ENCODE measurements at regions not wholly inside any gene's neighbourhood (a gene's known extent, or its start where the extent isn't known, plus 50 kb on each side); places are given as distances from the start of the nearest gene placed in this dataset.
"Not testable (repeated sequence)": the region's sequence is repeated elsewhere in the genome, so short reads cannot be mapped to it uniquely, and the experiment has no call there.

DNA sequence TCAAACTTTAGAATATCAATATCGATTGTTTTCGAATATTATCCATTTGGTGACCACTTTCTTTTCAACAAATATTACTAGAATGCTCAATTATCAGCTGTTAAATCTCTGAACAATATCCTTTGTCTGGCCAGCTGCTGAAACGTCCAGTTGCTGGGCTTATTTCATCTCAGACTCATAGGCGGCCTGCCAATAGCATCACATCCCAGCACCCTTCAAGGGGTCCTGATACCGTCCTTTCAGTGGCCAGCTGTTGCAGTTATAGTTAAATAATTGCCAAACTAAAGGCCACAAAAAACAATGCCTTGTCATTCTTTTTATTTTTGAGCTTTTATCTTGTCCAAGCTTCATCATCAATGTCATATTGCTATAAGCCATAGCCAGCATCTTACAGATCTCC, 1006.8 kb upstream of the MANEA start:
- Histone ChIP-seq H3K4me1 (ENCODE audit: control insufficient read depth in 3 of 3, insufficient read depth in 3 of 3, low read length in 3 of 3) (no peaks in the 10 kb centered on the region), H3K27me3 (ENCODE audit: control insufficient read depth in 3 of 3, insufficient read depth in 3 of 3, low read length in 3 of 3) (no peaks in the 10 kb centered on the region), H3K9ac (ENCODE audit: low read depth in 1 of 3, low read length in 3 of 3) (no peak overlapping the region), H3K9me3 (ENCODE audit: control insufficient read depth in 3 of 3, low read length in 3 of 3) (no peaks in the 10 kb centered on the region), H3K36me3 (ENCODE audit: control insufficient read depth in 3 of 3, insufficient read depth in 3 of 3, low read length in 3 of 3) (no peaks in the 10 kb centered on the region), H3K27ac (ENCODE audit: low read depth, low read length) (no peak overlapping the region), H3K4me3 (ENCODE audit: low read length in 3 of 3) (no peak overlapping the region)

DNA sequence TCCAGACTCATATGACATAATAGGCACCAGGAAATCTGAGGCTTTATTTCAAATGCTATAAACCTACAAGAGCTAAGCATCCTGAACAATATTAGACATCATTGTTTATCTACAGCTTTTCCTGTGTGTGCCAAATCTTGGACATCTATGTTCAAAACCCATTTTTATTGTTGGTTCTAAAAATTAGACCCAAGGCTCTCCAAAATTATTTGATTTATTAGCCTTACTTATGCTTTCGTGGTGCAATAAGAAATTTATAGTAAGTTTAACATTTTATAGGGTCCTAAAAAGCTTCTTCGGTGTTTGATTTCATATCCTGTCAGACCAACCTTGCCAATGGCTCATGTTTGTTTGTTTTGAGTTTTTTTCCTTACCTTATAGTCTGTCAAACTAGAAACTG, 1014.5 kb upstream of the MANEA start:
- Histone ChIP-seq H3K4me3 (ENCODE audit: low read length in 3 of 3) (no peak overlapping the region), H3K27ac (ENCODE audit: low read depth, low read length) (no peak overlapping the region), H3K9ac (ENCODE audit: low read depth in 1 of 3, low read length in 3 of 3) (no peak overlapping the region), H3K27me3 (ENCODE audit: control insufficient read depth in 3 of 3, insufficient read depth in 3 of 3, low read length in 3 of 3) (no peaks in the 10 kb centered on the region), H3K9me3 (ENCODE audit: control insufficient read depth in 3 of 3, low read length in 3 of 3) (no peaks in the 10 kb centered on the region), H3K36me3 (ENCODE audit: control insufficient read depth in 3 of 3, insufficient read depth in 3 of 3, low read length in 3 of 3) (no peaks in the 10 kb centered on the region), H3K4me1 (ENCODE audit: control insufficient read depth in 3 of 3, insufficient read depth in 3 of 3, low read length in 3 of 3) (no peaks in the 10 kb centered on the region)

DNA sequence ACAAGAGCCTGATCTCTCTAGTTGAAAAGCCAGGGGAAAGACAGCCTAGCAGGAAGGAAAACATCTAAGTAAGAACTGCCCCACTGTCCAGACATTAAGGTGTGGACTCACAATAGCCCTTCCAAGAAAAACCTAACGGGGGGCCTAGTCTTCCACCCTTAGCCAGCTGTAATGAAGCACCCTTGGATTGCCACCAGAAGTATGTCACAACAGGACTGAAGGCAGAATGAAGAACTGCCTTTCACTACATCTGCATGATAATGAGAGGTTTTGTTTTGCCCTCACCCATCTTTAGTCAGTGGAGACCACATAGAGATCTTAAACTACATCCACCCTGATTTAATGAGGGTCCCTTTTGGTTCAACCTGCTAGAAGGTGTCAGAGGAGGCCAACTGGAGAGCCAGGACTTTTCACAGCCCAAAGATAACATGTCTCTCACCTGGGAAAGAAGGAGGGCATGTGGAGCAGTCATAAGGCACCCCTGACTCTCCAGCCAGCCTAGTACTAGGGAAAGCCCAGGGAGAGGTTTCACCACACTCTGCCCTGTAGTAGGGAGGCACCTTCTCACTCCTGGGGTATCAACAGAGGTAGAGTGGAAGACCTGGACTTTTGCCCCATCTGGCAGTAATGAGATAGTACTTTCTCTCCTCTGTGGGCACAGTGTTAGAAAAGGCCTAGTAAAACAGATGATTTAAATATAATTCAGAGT, 1017.4 kb upstream of the MANEA start:
- Histone ChIP-seq H3K9me3 (ENCODE audit: control insufficient read depth in 3 of 3, low read length in 3 of 3) (no peaks in the 10 kb centered on the region), H3K27me3 (ENCODE audit: control insufficient read depth in 3 of 3, insufficient read depth in 3 of 3, low read length in 3 of 3) (no peaks in the 10 kb centered on the region), H3K27ac (ENCODE audit: low read depth, low read length) (no peak overlapping the region), H3K4me3 (ENCODE audit: low read length in 3 of 3) (no peak overlapping the region), H3K4me1 (ENCODE audit: control insufficient read depth in 3 of 3, insufficient read depth in 3 of 3, low read length in 3 of 3) (no peaks in the 10 kb centered on the region), H3K36me3 (ENCODE audit: control insufficient read depth in 3 of 3, insufficient read depth in 3 of 3, low read length in 3 of 3) (no peaks in the 10 kb centered on the region), H3K9ac (ENCODE audit: low read depth in 1 of 3, low read length in 3 of 3) (no peak overlapping the region)

- H3K4me1 ChIP-seq (ENCODE audit: control insufficient read depth in 3 of 3, insufficient read depth in 3 of 3, low read length in 3 of 3); H3K9me3 ChIP-seq (ENCODE audit: control insufficient read depth in 3 of 3, low read length in 3 of 3); H3K4me3 ChIP-seq (ENCODE audit: low read length in 3 of 3); H3K9ac ChIP-seq (ENCODE audit: low read depth in 1 of 3, low read length in 3 of 3); H3K27ac ChIP-seq (ENCODE audit: low read depth, low read length); H3K27me3 ChIP-seq (ENCODE audit: control insufficient read depth in 3 of 3, insufficient read depth in 3 of 3, low read length in 3 of 3); H3K36me3 ChIP-seq (ENCODE audit: control insufficient read depth in 3 of 3, insufficient read depth in 3 of 3, low read length in 3 of 3): not testable (repeated sequence)
Observed at GRCh38 chr6:94557207-94557606, 1020.1 kb upstream of the MANEA start.

- Histone ChIP-seq H3K9me3 (ENCODE audit: control insufficient read depth in 3 of 3, low read length in 3 of 3) (no peaks in the 10 kb centered on the region), H3K4me3 (ENCODE audit: low read length in 3 of 3) (no peak overlapping the region), H3K9ac (ENCODE audit: low read depth in 1 of 3, low read length in 3 of 3) (no peak overlapping the region), H3K27me3 (ENCODE audit: control insufficient read depth in 3 of 3, insufficient read depth in 3 of 3, low read length in 3 of 3) (no peaks in the 10 kb centered on the region), H3K36me3 (ENCODE audit: control insufficient read depth in 3 of 3, insufficient read depth in 3 of 3, low read length in 3 of 3) (no peaks in the 10 kb centered on the region), H3K27ac (ENCODE audit: low read depth, low read length) (no peak overlapping the region), H3K4me1 (ENCODE audit: control insufficient read depth in 3 of 3, insufficient read depth in 3 of 3, low read length in 3 of 3) (no peaks in the 10 kb centered on the region)
Observed at GRCh38 chr6:94548201-94548600, 1029.1 kb upstream of the MANEA start.

- Histone ChIP-seq H3K9me3 (ENCODE audit: control insufficient read depth in 3 of 3, low read length in 3 of 3) (no peaks in the 10 kb centered on the region), H3K4me1 (ENCODE audit: control insufficient read depth in 3 of 3, insufficient read depth in 3 of 3, low read length in 3 of 3) (no peaks in the 10 kb centered on the region), H3K36me3 (ENCODE audit: control insufficient read depth in 3 of 3, insufficient read depth in 3 of 3, low read length in 3 of 3) (no peaks in the 10 kb centered on the region), H3K27me3 (ENCODE audit: control insufficient read depth in 3 of 3, insufficient read depth in 3 of 3, low read length in 3 of 3) (no peaks in the 10 kb centered on the region), H3K27ac (ENCODE audit: low read depth, low read length) (no peak overlapping the region), H3K9ac (ENCODE audit: low read depth in 1 of 3, low read length in 3 of 3) (no peak overlapping the region), H3K4me3 (ENCODE audit: low read length in 3 of 3) (no peak overlapping the region)
Observed at GRCh38 chr6:94535798-94536197, 1041.5 kb upstream of the MANEA start.

DNA sequence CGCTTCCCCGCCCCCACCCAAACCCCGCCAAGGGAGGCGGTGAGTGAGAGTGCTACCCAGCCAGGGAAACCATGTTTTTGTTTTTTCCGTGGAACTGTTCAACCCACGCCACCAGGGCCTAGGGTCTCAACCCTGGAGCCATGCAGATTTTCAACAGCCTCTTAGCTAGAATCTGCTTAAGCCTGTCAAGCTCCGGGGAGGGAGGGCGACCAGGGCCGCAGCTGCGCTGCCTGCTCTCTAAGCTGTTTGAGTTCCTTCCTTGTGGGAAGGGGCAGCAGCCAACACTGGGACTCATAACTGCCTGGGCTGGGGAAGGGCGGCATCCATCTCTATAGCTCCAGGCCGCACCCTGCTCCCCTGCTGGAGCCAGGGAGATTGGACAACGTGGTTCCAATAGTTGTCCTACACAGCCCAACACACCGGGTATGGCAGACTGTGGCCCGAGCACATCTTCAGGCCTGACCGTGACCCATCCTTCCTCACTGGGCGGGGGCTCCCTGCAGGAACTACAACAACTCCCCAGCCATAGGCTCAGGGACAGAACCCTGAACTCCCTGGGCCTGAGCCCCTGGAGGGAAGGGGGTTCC, 1065.7 kb upstream of the MANEA start:
- Histone ChIP-seq H3K4me1 (ENCODE audit: control insufficient read depth in 3 of 3, insufficient read depth in 3 of 3, low read length in 3 of 3) (no peaks in the 10 kb centered on the region), H3K4me3 (ENCODE audit: low read length in 3 of 3) (no peak overlapping the region), H3K27me3 (ENCODE audit: control insufficient read depth in 3 of 3, insufficient read depth in 3 of 3, low read length in 3 of 3) (no peaks in the 10 kb centered on the region), H3K9me3 (ENCODE audit: control insufficient read depth in 3 of 3, low read length in 3 of 3) (no peaks in the 10 kb centered on the region), H3K27ac (ENCODE audit: low read depth, low read length) (no peak overlapping the region), H3K9ac (ENCODE audit: low read depth in 1 of 3, low read length in 3 of 3) (no peak overlapping the region), H3K36me3 (ENCODE audit: control insufficient read depth in 3 of 3, insufficient read depth in 3 of 3, low read length in 3 of 3) (no peaks in the 10 kb centered on the region)

DNA sequence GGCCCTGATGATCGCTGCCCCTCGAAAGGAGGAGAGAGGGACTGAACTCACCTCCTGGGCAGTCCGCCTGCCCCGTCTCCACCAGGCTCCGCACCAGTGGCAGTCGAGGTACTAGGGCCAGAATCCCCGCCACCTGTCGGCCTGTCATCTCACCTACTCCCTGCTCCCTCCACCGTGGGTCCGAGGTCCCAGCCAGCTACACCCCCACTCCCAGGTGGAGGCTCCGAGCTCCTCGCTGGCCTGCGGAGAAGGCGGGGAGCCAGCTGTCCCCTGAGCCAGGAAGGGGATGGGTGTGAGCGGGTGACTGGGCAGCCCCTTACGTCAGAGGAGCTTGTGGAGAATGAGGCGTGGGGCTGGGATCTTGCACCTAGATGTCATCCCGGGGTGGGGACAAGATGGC, 1066.5 kb upstream of the MANEA start:
- Histone ChIP-seq H3K27ac (ENCODE audit: low read depth, low read length) (no peak overlapping the region), H3K27me3 (ENCODE audit: control insufficient read depth in 3 of 3, insufficient read depth in 3 of 3, low read length in 3 of 3) (no peaks in the 10 kb centered on the region), H3K4me3 (ENCODE audit: low read length in 3 of 3) (no peak overlapping the region), H3K4me1 (ENCODE audit: control insufficient read depth in 3 of 3, insufficient read depth in 3 of 3, low read length in 3 of 3) (no peaks in the 10 kb centered on the region), H3K9ac (ENCODE audit: low read depth in 1 of 3, low read length in 3 of 3) (no peak overlapping the region), H3K9me3 (ENCODE audit: control insufficient read depth in 3 of 3, low read length in 3 of 3) (no peaks in the 10 kb centered on the region), H3K36me3 (ENCODE audit: control insufficient read depth in 3 of 3, insufficient read depth in 3 of 3, low read length in 3 of 3) (no peaks in the 10 kb centered on the region)

GRCh38 chr6:94501516-94501915, 1075.8 kb upstream of the MANEA start:
- H3K9ac ChIP-seq (ENCODE audit: low read depth in 1 of 3, low read length in 3 of 3): no peak overlapping the region
- H3K4me3 ChIP-seq (ENCODE audit: low read length in 3 of 3): no peak overlapping the region
- no peak overlapping the region for H3K27ac ChIP-seq (ENCODE audit: low read depth, low read length)
- no peaks in the 10 kb centered on the region for H3K4me1 ChIP-seq (ENCODE audit: control insufficient read depth in 3 of 3, insufficient read depth in 3 of 3, low read length in 3 of 3)
- no peaks in the 10 kb centered on the region for H3K9me3 ChIP-seq (ENCODE audit: control insufficient read depth in 3 of 3, low read length in 3 of 3)
- H3K36me3 ChIP-seq (ENCODE audit: control insufficient read depth in 3 of 3, insufficient read depth in 3 of 3, low read length in 3 of 3): no peaks in the 10 kb centered on the region
- H3K27me3 ChIP-seq (ENCODE audit: control insufficient read depth in 3 of 3, insufficient read depth in 3 of 3, low read length in 3 of 3): no peaks in the 10 kb centered on the region

GRCh38 chr6:94498099-94498498, 1078.7 kb upstream of the EPHA7 start:
- H3K27ac ChIP-seq (ENCODE audit: low read depth, low read length): no peak overlapping the region
- H3K9ac ChIP-seq (ENCODE audit: low read depth in 1 of 3, low read length in 3 of 3): no peak overlapping the region
- no peak overlapping the region for H3K4me3 ChIP-seq (ENCODE audit: low read length in 3 of 3)
- H3K9me3 ChIP-seq (ENCODE audit: control insufficient read depth in 3 of 3, low read length in 3 of 3): no peaks in the 10 kb centered on the region
- H3K27me3 ChIP-seq (ENCODE audit: control insufficient read depth in 3 of 3, insufficient read depth in 3 of 3, low read length in 3 of 3): no peaks in the 10 kb centered on the region
- H3K36me3 ChIP-seq (ENCODE audit: control insufficient read depth in 3 of 3, insufficient read depth in 3 of 3, low read length in 3 of 3): no peaks in the 10 kb centered on the region
- H3K4me1 ChIP-seq (ENCODE audit: control insufficient read depth in 3 of 3, insufficient read depth in 3 of 3, low read length in 3 of 3): no peaks in the 10 kb centered on the region
